H1 (cell line): ENCODE measurements at regions not wholly inside any gene's neighbourhood (a gene's known extent, or its start where the extent isn't known, plus 50 kb on each side); places are given as distances from the start of the nearest gene placed in this dataset.

ENCODE experiments used
- CTCF ChIA-PET: fragments of 300-600 bp; sonication (Branson Sonifier 250); formaldehyde crosslinking; loops from one replicate; lab custom pipeline; 2021; ENCODE audit not compliant: partially characterized antibody; lab: Charles Lee
- POLR2A ChIA-PET: fragments of 300-600 bp; sonication (Branson Sonifier 250); formaldehyde crosslinking; loops from one replicate; lab custom pipeline; 2021; ENCODE audit warnings: inconsistent platforms; ENCODE audit not compliant: partially characterized antibody; lab: Charles Lee
- DNase-seq, 2 experiments: peaks; one replicate each; pipeline versions ENCODE4 v3.0.0 to v3.0.0-alpha.2; 2010 to 2022; ENCODE audit warnings: low spot score in 2 of 2, low read depth in 1 of 2, mixed read lengths in 1 of 2
- FAIRE-seq: peaks from 2 replicates; lab custom pipeline; 2011; peaks lifted over from hg19 to GRCh38; lab: Jason Lieb, UNC
- H2AFZ ChIP-seq: 2 replicates; pipeline ENCODE4 v1.8.1; 2012; ENCODE audit warnings: low read length, inconsistent platforms
- H2AK5ac ChIP-seq: 2 replicates; pipeline ENCODE4 v1.6.1; 2013; ENCODE audit warnings: low read depth, low read length
- H2BK120ac ChIP-seq: replicated peaks from 2 replicates; pipeline ENCODE3; 2013; ENCODE audit warnings: low read depth, low read length, inconsistent platforms
- H2BK12ac ChIP-seq: 2 replicates; pipeline ENCODE4 v1.6.1; 2013; ENCODE audit warnings: low read depth, low read length
- H2BK15ac ChIP-seq: 2 replicates; pipeline ENCODE4 v1.6.1; 2013; ENCODE audit warnings: low read length
- H2BK20ac ChIP-seq: 2 replicates; pipeline ENCODE4 v1.6.1; 2013; ENCODE audit warnings: low read length
- H2BK5ac ChIP-seq: 2 replicates; pipeline ENCODE4 v1.6.1; 2013; ENCODE audit warnings: low read depth, low read length
- H3K14ac ChIP-seq: 2 replicates; pipeline ENCODE4 v1.6.1; 2013; ENCODE audit warnings: inconsistent platforms; ENCODE audit not compliant: insufficient read length
- H3K18ac ChIP-seq: 2 replicates; pipeline ENCODE4 v1.6.1; 2013; ENCODE audit warnings: low read length; ENCODE audit errors: extremely low read depth
- H3K23ac ChIP-seq: 2 replicates; pipeline ENCODE4 v1.6.1; 2013; ENCODE audit warnings: inconsistent platforms; ENCODE audit not compliant: insufficient read length
- H3K23me2 ChIP-seq: 2 replicates; pipeline ENCODE4 v1.6.1; 2013; ENCODE audit warnings: low read depth, low read length
- H3K27ac ChIP-seq: 2 replicates; pipeline ENCODE4 v1.6.1; 2011; ENCODE audit warnings: low read depth, low read length, inconsistent platforms
- H3K27me3 ChIP-seq, 4 experiments: replicated peaks in 1 of 4; 1 replicate in 1 of 4; 2 replicates in 3 of 4; pipeline versions ENCODE4 v1.6.1 to v1.8.1; 2011 to 2013; ENCODE audit warnings: low read length in 3 of 4, mild to moderate bottlenecking in 3 of 4, inconsistent platforms in 2 of 4, mixed read lengths in 2 of 4, moderate library complexity in 1 of 4; ENCODE audit not compliant: control insufficient read depth in 3 of 4, insufficient read depth in 3 of 4; ENCODE audit errors: extremely low read depth in 1 of 4
- H3K36me3 ChIP-seq, 4 experiments: 2 replicates each; pipeline versions ENCODE4 v1.6.1 to v1.8.1; 2011 to 2013; ENCODE audit warnings: mild to moderate bottlenecking in 4 of 4, low read length in 3 of 4, moderate library complexity in 2 of 4, control low read depth in 1 of 4, inconsistent platforms in 1 of 4; ENCODE audit not compliant: insufficient read depth in 4 of 4, control insufficient read depth in 2 of 4
- H3K4ac ChIP-seq: replicated peaks from 2 replicates; pipeline ENCODE3; 2013; ENCODE audit warnings: low read length, low read depth, mixed read lengths, inconsistent platforms; ENCODE audit not compliant: insufficient read length
- H3K4me1 ChIP-seq, 4 experiments: replicated peaks in 1 of 4; 1 replicate in 1 of 4; 2 replicates in 3 of 4; pipeline versions ENCODE4 v1.6.1 to v1.8.1; 2011 to 2013; ENCODE audit warnings: low read length in 3 of 4, inconsistent platforms in 2 of 4, mixed read lengths in 1 of 4; ENCODE audit not compliant: insufficient read depth in 4 of 4, control insufficient read depth in 3 of 4
- H3K4me2 ChIP-seq, 2 experiments: 2 replicates each; pipeline versions ENCODE4 v1.6.1 to v1.8.1; 2011 to 2013; ENCODE audit warnings: low read depth in 2 of 2, low read length in 2 of 2, control low read depth in 1 of 2, inconsistent platforms in 1 of 2, mild to moderate bottlenecking in 1 of 2; ENCODE audit not compliant: insufficient read depth in 1 of 2
- H3K4me3 ChIP-seq, 4 experiments: fragments of 200-600, 300-600 bp in 1 of 4; sonication (generic), shearing (Covaris generic), sonication (Bioruptor Twin) in 1 of 4; 2 replicates each; pipeline versions ENCODE4 v1.5.1 to v1.8.1; 2011 to 2016; ENCODE audit warnings: low read length in 4 of 4, low read depth in 3 of 4, control low read depth in 2 of 4, inconsistent platforms in 2 of 4, mild to moderate bottlenecking in 2 of 4, mixed read lengths in 1 of 4, moderate library complexity in 1 of 4; ENCODE audit not compliant: insufficient read depth in 2 of 4; ENCODE audit errors: extremely low read depth in 1 of 4
- H3K56ac ChIP-seq: replicated peaks from 2 replicates; pipeline ENCODE3; 2013; ENCODE audit warnings: low read depth, mild to moderate bottlenecking, mixed read lengths, low read length, inconsistent platforms; ENCODE audit not compliant: insufficient read length
- H3K79me1 ChIP-seq: 2 replicates; pipeline ENCODE4 v1.6.1; 2013; ENCODE audit warnings: low read depth, low read length, control low read depth
- H3K79me2 ChIP-seq, 2 experiments: 2 replicates each; pipeline versions ENCODE4 v1.6.1 to v1.8.1; 2012 to 2013; ENCODE audit warnings: low read length in 2 of 2, mild to moderate bottlenecking in 2 of 2, inconsistent platforms in 1 of 2; ENCODE audit not compliant: insufficient read depth in 2 of 2, control insufficient read depth in 1 of 2
- H3K9ac ChIP-seq, 4 experiments: replicated peaks in 1 of 4; 1 replicate in 1 of 4; 2 replicates in 3 of 4; pipeline versions ENCODE4 v1.6.1 to v1.8.1; 2011 to 2013; ENCODE audit warnings: low read depth in 3 of 4, low read length in 3 of 4, control low read depth in 2 of 4, mild to moderate bottlenecking in 2 of 4, moderate library complexity in 2 of 4, inconsistent platforms in 1 of 4; ENCODE audit errors: extremely low read depth in 1 of 4
- H3K9me3 ChIP-seq, 2 experiments: 2 replicates each; pipeline versions ENCODE4 v1.6.1 to v1.8.1; 2012 to 2013; ENCODE audit warnings: mild to moderate bottlenecking in 2 of 2, moderate library complexity in 2 of 2, control low read depth in 1 of 2, inconsistent platforms in 1 of 2, low read depth in 1 of 2, low read length in 1 of 2, mixed read lengths in 1 of 2; ENCODE audit not compliant: insufficient read depth in 2 of 2
- H4K20me1 ChIP-seq, 2 experiments: replicated peaks in 1 of 2; 2 replicates each; pipeline versions ENCODE3 to v1.8.1; 2011 to 2013; ENCODE audit warnings: inconsistent platforms in 2 of 2, low read length in 2 of 2, mild to moderate bottlenecking in 1 of 2; ENCODE audit not compliant: insufficient read depth in 2 of 2, control insufficient read depth in 1 of 2
- H4K5ac ChIP-seq: 2 replicates; pipeline ENCODE4 v1.6.1; 2013; ENCODE audit warnings: low read length, low read depth, mixed read lengths, inconsistent platforms; ENCODE audit not compliant: insufficient read length
- H4K8ac ChIP-seq: 2 replicates; pipeline ENCODE4 v1.8.0; 2013; ENCODE audit warnings: mild to moderate bottlenecking, moderate library complexity, low read length, inconsistent platforms; ENCODE audit not compliant: insufficient read depth; ENCODE audit errors: extremely low read depth
- H4K91ac ChIP-seq: replicated peaks from 2 replicates; pipeline ENCODE3; 2013; ENCODE audit warnings: low read length, mixed read lengths, inconsistent platforms; ENCODE audit not compliant: insufficient read length
- BCL11A ChIP-seq, 2 experiments: IDR thresholded peaks; one replicate each; pipeline ENCODE4 v1.6.1; 2011; ENCODE audit warnings: low read depth in 2 of 2, low read length in 2 of 2, mild to moderate bottlenecking in 2 of 2
- CTBP2 ChIP-seq: IDR thresholded peaks from 2 replicates; pipeline ENCODE4 v1.7.0; 2011; ENCODE audit warnings: borderline replicate concordance, mild to moderate bottlenecking, moderate library complexity, mixed read lengths, low read length; ENCODE audit not compliant: insufficient read depth, insufficient read length
- POLR2A ChIP-seq, 2 experiments: IDR thresholded peaks; 1 replicate in 1 of 2; 2 replicates in 1 of 2; pipeline ENCODE4 v1.6.1; 2011; ENCODE audit warnings: low read depth in 2 of 2, low read length in 2 of 2, mild to moderate bottlenecking in 2 of 2; ENCODE audit errors: control extremely low read depth in 1 of 2
- POU5F1 ChIP-seq: IDR thresholded peaks from 2 replicates; pipeline ENCODE4 v1.6.1; 2011; ENCODE audit warnings: low read depth, mild to moderate bottlenecking, low read length, moderate library complexity
- SIX5 ChIP-seq: IDR thresholded peaks from 2 replicates; pipeline ENCODE4 v1.6.1; 2011; ENCODE audit warnings: mild to moderate bottlenecking, low read depth, low read length
- SP1 ChIP-seq: IDR thresholded peaks from 2 replicates; pipeline ENCODE4 v1.6.1; 2011; ENCODE audit warnings: low read depth, low read length
- SP4 ChIP-seq: IDR thresholded peaks from 2 replicates; pipeline ENCODE4 v1.6.1; 2012; ENCODE audit warnings: low read length, inconsistent platforms
- SRF ChIP-seq: IDR thresholded peaks from 2 replicates; pipeline ENCODE4 v1.6.1; 2011; ENCODE audit warnings: mild to moderate bottlenecking, low read depth, low read length, moderate library complexity
- TCF12 ChIP-seq: IDR thresholded peaks from 2 replicates; pipeline ENCODE4 v1.6.1; 2011; ENCODE audit warnings: low read depth, mild to moderate bottlenecking, low read length
- YY1 ChIP-seq: IDR thresholded peaks from 2 replicates; pipeline ENCODE4 v1.6.1; 2011; ENCODE audit warnings: low read depth, mild to moderate bottlenecking, low read length
- ZNF274 ChIP-seq: IDR thresholded peaks from 2 replicates; pipeline ENCODE4 v1.7.0; 2012; ENCODE audit warnings: low read length, borderline replicate concordance; ENCODE audit errors: extremely low read depth
- TF ChIP-seq, protein P1 (sequence below): IDR thresholded peaks from 2 replicates; pipeline ENCODE4 v1.6.1; 2012; ENCODE audit warnings: low read length, inconsistent platforms
- TF ChIP-seq, protein P2 (sequence below): IDR thresholded peaks from 2 replicates; pipeline ENCODE4 v1.6.1; 2012; ENCODE audit warnings: inconsistent platforms

GRCh38 chr1:208962867-208963266 is 620.6 kb upstream of the CAMK1G start (continued):
- no peak for TF ChIP-seq SP1
- TF ChIP-seq SIX5 = no peak

DNA sequence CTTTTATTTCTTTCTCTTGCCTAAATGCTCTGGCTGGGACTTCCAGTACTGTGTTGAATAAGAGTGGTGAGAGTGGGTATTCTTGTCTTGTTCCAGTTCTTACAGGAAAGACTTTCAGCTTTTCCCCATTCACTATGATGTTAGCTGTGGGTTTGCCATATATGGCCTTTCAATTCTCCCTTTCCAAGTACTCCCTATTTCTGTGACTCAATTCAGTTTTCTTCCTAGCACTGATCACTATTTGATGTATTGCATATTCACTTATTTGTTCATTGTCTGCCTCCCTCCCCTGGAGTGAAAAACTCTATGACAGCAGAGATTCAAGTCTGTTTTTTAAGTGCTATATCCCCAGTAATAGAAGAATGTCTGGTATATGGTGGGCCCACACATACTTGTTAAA is 618.2 kb upstream of the CAMK1G start:
- FAIRE-seq = no peak
- H3K4me1 ChIP-seq = no peaks in the 10 kb centered on the region
- H3K36me3 ChIP-seq = no peaks in the 10 kb centered on the region
- no peak overlapping the region for H3K4ac ChIP-seq
- peaks cover 3 to 9% of the 10 kb centered on the region in 2 experiments; a peak in 1 of 4 replicates for H3K9me3 ChIP-seq
- no peak overlapping the region for H2BK20ac ChIP-seq
- no peak overlapping the region for H3K23ac ChIP-seq
- no peak overlapping the region for H3K56ac ChIP-seq
- DNase-seq = no peak
- no peak overlapping the region for H4K91ac ChIP-seq
- no peak overlapping the region for H3K27ac ChIP-seq
- H2BK15ac ChIP-seq = no peak overlapping the region
- no peak overlapping the region for H3K4me3 ChIP-seq
- H2AFZ ChIP-seq = no peak overlapping the region
- no peak overlapping the region for H2BK120ac ChIP-seq
- H2BK5ac ChIP-seq = no peak overlapping the region
- no peak overlapping the region for H2AK5ac ChIP-seq
- H3K79me1 ChIP-seq = no peaks in the 10 kb centered on the region
- H3K9ac ChIP-seq = no peak overlapping the region
- no peak overlapping the region for H4K5ac ChIP-seq
- ChIA-PET POLR2A (no interaction called here), CTCF (interaction anchor here (1.0 to 1.3 kb wide), 2 partner anchors 14 to 522 kb away, joined by 3 to 4 read pairs; no protein-coding TSS in a partner anchor)
- no peaks in the 10 kb centered on the region for H3K23me2 ChIP-seq
- no peak overlapping the region for H2BK12ac ChIP-seq
- H3K27me3 ChIP-seq = no peaks in the 10 kb centered on the region
- no peak overlapping the region for H3K18ac ChIP-seq
- H3K4me2 ChIP-seq = no peak overlapping the region
- no peak overlapping the region for H3K14ac ChIP-seq
- H3K79me2 ChIP-seq = no peaks in the 10 kb centered on the region
- H4K20me1 ChIP-seq = no peaks in the 10 kb centered on the region
- H4K8ac ChIP-seq = no peak overlapping the region
- TF ChIP-seq ZNF274 (no peak), SP4 (no peak), POLR2A (IDR thresholded peaks at IDR 0.05; ENCODE audit: control extremely low read depth in 1 of 2, low read depth in 2 of 2, low read length in 2 of 2) (no peak), SP1 (no peak), BCL11A (IDR thresholded peaks at IDR 0.05; ENCODE audit: low read depth in 2 of 2, low read length in 2 of 2) (no peak), CTBP2 (no peak), POU5F1 (no peak), TCF12 (no peak), SRF (no peak), YY1 (no peak)
- TF ChIP-seq, protein P1, sequence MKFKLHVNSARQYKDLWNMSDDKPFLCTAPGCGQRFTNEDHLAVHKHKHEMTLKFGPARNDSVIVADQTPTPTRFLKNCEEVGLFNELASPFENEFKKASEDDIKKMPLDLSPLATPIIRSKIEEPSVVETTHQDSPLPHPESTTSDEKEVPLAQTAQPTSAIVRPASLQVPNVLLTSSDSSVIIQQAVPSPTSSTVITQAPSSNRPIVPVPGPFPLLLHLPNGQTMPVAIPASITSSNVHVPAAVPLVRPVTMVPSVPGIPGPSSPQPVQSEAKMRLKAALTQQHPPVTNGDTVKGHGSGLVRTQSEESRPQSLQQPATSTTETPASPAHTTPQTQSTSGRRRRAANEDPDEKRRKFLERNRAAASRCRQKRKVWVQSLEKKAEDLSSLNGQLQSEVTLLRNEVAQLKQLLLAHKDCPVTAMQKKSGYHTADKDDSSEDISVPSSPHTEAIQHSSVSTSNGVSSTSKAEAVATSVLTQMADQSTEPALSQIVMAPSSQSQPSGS = no peak
- TF ChIP-seq, protein P2, sequence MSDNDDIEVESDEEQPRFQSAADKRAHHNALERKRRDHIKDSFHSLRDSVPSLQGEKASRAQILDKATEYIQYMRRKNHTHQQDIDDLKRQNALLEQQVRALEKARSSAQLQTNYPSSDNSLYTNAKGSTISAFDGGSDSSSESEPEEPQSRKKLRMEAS = no peak
